H1 (cell line): ENCODE measurements at regions not wholly inside any gene's neighbourhood (a gene's known extent, or its start where the extent isn't known, plus 50 kb on each side); places are given as distances from the start of the nearest gene placed in this dataset.

Source experiments
- CTCF ChIA-PET: fragments of 300-600 bp; sonication (Branson Sonifier 250); formaldehyde crosslinking; loops from one replicate; lab custom pipeline; 2021; ENCODE audit not compliant: partially characterized antibody; lab: Charles Lee
- POLR2A ChIA-PET: fragments of 300-600 bp; sonication (Branson Sonifier 250); formaldehyde crosslinking; loops from one replicate; lab custom pipeline; 2021; ENCODE audit warnings: inconsistent platforms; ENCODE audit not compliant: partially characterized antibody; lab: Charles Lee
- DNase-seq, 2 experiments: peaks; one replicate each; pipeline versions ENCODE4 v3.0.0 to v3.0.0-alpha.2; 2010 to 2022; ENCODE audit warnings: low spot score in 2 of 2, low read depth in 1 of 2, mixed read lengths in 1 of 2
- FAIRE-seq: peaks from 2 replicates; lab custom pipeline; 2011; peaks lifted over from hg19 to GRCh38; lab: Jason Lieb, UNC
- H2AFZ ChIP-seq: 2 replicates; pipeline ENCODE4 v1.8.1; 2012; ENCODE audit warnings: low read length, inconsistent platforms
- H2AK5ac ChIP-seq: 2 replicates; pipeline ENCODE4 v1.6.1; 2013; ENCODE audit warnings: low read depth, low read length
- H2BK120ac ChIP-seq: replicated peaks from 2 replicates; pipeline ENCODE3; 2013; ENCODE audit warnings: low read depth, low read length, inconsistent platforms
- H2BK12ac ChIP-seq: 2 replicates; pipeline ENCODE4 v1.6.1; 2013; ENCODE audit warnings: low read depth, low read length
- H2BK15ac ChIP-seq: 2 replicates; pipeline ENCODE4 v1.6.1; 2013; ENCODE audit warnings: low read length
- H2BK20ac ChIP-seq: 2 replicates; pipeline ENCODE4 v1.6.1; 2013; ENCODE audit warnings: low read length
- H2BK5ac ChIP-seq: 2 replicates; pipeline ENCODE4 v1.6.1; 2013; ENCODE audit warnings: low read depth, low read length
- H3K14ac ChIP-seq: 2 replicates; pipeline ENCODE4 v1.6.1; 2013; ENCODE audit warnings: inconsistent platforms; ENCODE audit not compliant: insufficient read length
- H3K18ac ChIP-seq: 2 replicates; pipeline ENCODE4 v1.6.1; 2013; ENCODE audit warnings: low read length; ENCODE audit errors: extremely low read depth
- H3K23ac ChIP-seq: 2 replicates; pipeline ENCODE4 v1.6.1; 2013; ENCODE audit warnings: inconsistent platforms; ENCODE audit not compliant: insufficient read length
- H3K23me2 ChIP-seq: 2 replicates; pipeline ENCODE4 v1.6.1; 2013; ENCODE audit warnings: low read depth, low read length
- H3K27ac ChIP-seq: 2 replicates; pipeline ENCODE4 v1.6.1; 2011; ENCODE audit warnings: low read depth, low read length, inconsistent platforms
- H3K27me3 ChIP-seq, 4 experiments: replicated peaks in 1 of 4; 1 replicate in 1 of 4; 2 replicates in 3 of 4; pipeline versions ENCODE4 v1.6.1 to v1.8.1; 2011 to 2013; ENCODE audit warnings: low read length in 3 of 4, mild to moderate bottlenecking in 3 of 4, inconsistent platforms in 2 of 4, mixed read lengths in 2 of 4, moderate library complexity in 1 of 4; ENCODE audit not compliant: control insufficient read depth in 3 of 4, insufficient read depth in 3 of 4; ENCODE audit errors: extremely low read depth in 1 of 4
- H3K36me3 ChIP-seq, 4 experiments: 2 replicates each; pipeline versions ENCODE4 v1.6.1 to v1.8.1; 2011 to 2013; ENCODE audit warnings: mild to moderate bottlenecking in 4 of 4, low read length in 3 of 4, moderate library complexity in 2 of 4, control low read depth in 1 of 4, inconsistent platforms in 1 of 4; ENCODE audit not compliant: insufficient read depth in 4 of 4, control insufficient read depth in 2 of 4
- H3K4ac ChIP-seq: replicated peaks from 2 replicates; pipeline ENCODE3; 2013; ENCODE audit warnings: low read length, low read depth, mixed read lengths, inconsistent platforms; ENCODE audit not compliant: insufficient read length
- H3K4me1 ChIP-seq, 4 experiments: replicated peaks in 1 of 4; 1 replicate in 1 of 4; 2 replicates in 3 of 4; pipeline versions ENCODE4 v1.6.1 to v1.8.1; 2011 to 2013; ENCODE audit warnings: low read length in 3 of 4, inconsistent platforms in 2 of 4, mixed read lengths in 1 of 4; ENCODE audit not compliant: insufficient read depth in 4 of 4, control insufficient read depth in 3 of 4
- H3K4me2 ChIP-seq, 2 experiments: 2 replicates each; pipeline versions ENCODE4 v1.6.1 to v1.8.1; 2011 to 2013; ENCODE audit warnings: low read depth in 2 of 2, low read length in 2 of 2, control low read depth in 1 of 2, inconsistent platforms in 1 of 2, mild to moderate bottlenecking in 1 of 2; ENCODE audit not compliant: insufficient read depth in 1 of 2
- H3K4me3 ChIP-seq, 4 experiments: fragments of 200-600, 300-600 bp in 1 of 4; sonication (generic), shearing (Covaris generic), sonication (Bioruptor Twin) in 1 of 4; 2 replicates each; pipeline versions ENCODE4 v1.5.1 to v1.8.1; 2011 to 2016; ENCODE audit warnings: low read length in 4 of 4, low read depth in 3 of 4, control low read depth in 2 of 4, inconsistent platforms in 2 of 4, mild to moderate bottlenecking in 2 of 4, mixed read lengths in 1 of 4, moderate library complexity in 1 of 4; ENCODE audit not compliant: insufficient read depth in 2 of 4; ENCODE audit errors: extremely low read depth in 1 of 4
- H3K56ac ChIP-seq: replicated peaks from 2 replicates; pipeline ENCODE3; 2013; ENCODE audit warnings: low read depth, mild to moderate bottlenecking, mixed read lengths, low read length, inconsistent platforms; ENCODE audit not compliant: insufficient read length
- H3K79me1 ChIP-seq: 2 replicates; pipeline ENCODE4 v1.6.1; 2013; ENCODE audit warnings: low read depth, low read length, control low read depth
- H3K79me2 ChIP-seq, 2 experiments: 2 replicates each; pipeline versions ENCODE4 v1.6.1 to v1.8.1; 2012 to 2013; ENCODE audit warnings: low read length in 2 of 2, mild to moderate bottlenecking in 2 of 2, inconsistent platforms in 1 of 2; ENCODE audit not compliant: insufficient read depth in 2 of 2, control insufficient read depth in 1 of 2
- H3K9ac ChIP-seq, 4 experiments: replicated peaks in 1 of 4; 1 replicate in 1 of 4; 2 replicates in 3 of 4; pipeline versions ENCODE4 v1.6.1 to v1.8.1; 2011 to 2013; ENCODE audit warnings: low read depth in 3 of 4, low read length in 3 of 4, control low read depth in 2 of 4, mild to moderate bottlenecking in 2 of 4, moderate library complexity in 2 of 4, inconsistent platforms in 1 of 4; ENCODE audit errors: extremely low read depth in 1 of 4
- H3K9me3 ChIP-seq, 2 experiments: 2 replicates each; pipeline versions ENCODE4 v1.6.1 to v1.8.1; 2012 to 2013; ENCODE audit warnings: mild to moderate bottlenecking in 2 of 2, moderate library complexity in 2 of 2, control low read depth in 1 of 2, inconsistent platforms in 1 of 2, low read depth in 1 of 2, low read length in 1 of 2, mixed read lengths in 1 of 2; ENCODE audit not compliant: insufficient read depth in 2 of 2
- H4K20me1 ChIP-seq, 2 experiments: replicated peaks in 1 of 2; 2 replicates each; pipeline versions ENCODE3 to v1.8.1; 2011 to 2013; ENCODE audit warnings: inconsistent platforms in 2 of 2, low read length in 2 of 2, mild to moderate bottlenecking in 1 of 2; ENCODE audit not compliant: insufficient read depth in 2 of 2, control insufficient read depth in 1 of 2
- H4K5ac ChIP-seq: 2 replicates; pipeline ENCODE4 v1.6.1; 2013; ENCODE audit warnings: low read length, low read depth, mixed read lengths, inconsistent platforms; ENCODE audit not compliant: insufficient read length
- H4K8ac ChIP-seq: 2 replicates; pipeline ENCODE4 v1.8.0; 2013; ENCODE audit warnings: mild to moderate bottlenecking, moderate library complexity, low read length, inconsistent platforms; ENCODE audit not compliant: insufficient read depth; ENCODE audit errors: extremely low read depth
- H4K91ac ChIP-seq: replicated peaks from 2 replicates; pipeline ENCODE3; 2013; ENCODE audit warnings: low read length, mixed read lengths, inconsistent platforms; ENCODE audit not compliant: insufficient read length
- ATF2 ChIP-seq: IDR thresholded peaks from 2 replicates; pipeline ENCODE4 v1.6.1; 2012; ENCODE audit warnings: low read length, inconsistent platforms
- CHD2 ChIP-seq: IDR thresholded peaks from 2 replicates; pipeline ENCODE4 v1.6.1; 2012; ENCODE audit warnings: low read length, improper control_type of control experiment
- CREB1 ChIP-seq: IDR thresholded peaks from 2 replicates; pipeline ENCODE4 v1.6.1; 2012; ENCODE audit warnings: inconsistent platforms
- GABPA ChIP-seq: IDR thresholded peaks from 2 replicates; pipeline ENCODE4 v1.6.1; 2011; ENCODE audit warnings: mild to moderate bottlenecking, low read length, moderate library complexity, borderline replicate concordance; ENCODE audit not compliant: insufficient read depth
- GTF2F1 ChIP-seq: IDR thresholded peaks from 2 replicates; pipeline ENCODE4 v1.6.1; 2012; ENCODE audit warnings: low read depth, low read length, improper control_type of control experiment, borderline replicate concordance
- NANOG ChIP-seq: IDR thresholded peaks from 2 replicates; pipeline ENCODE4 v1.6.1; 2011; ENCODE audit warnings: low read length, low read depth, mild to moderate bottlenecking, inconsistent platforms; ENCODE audit not compliant: insufficient read depth, poor library complexity, severe bottlenecking
- RAD21 ChIP-seq, 2 experiments: IDR thresholded peaks in 1 of 2; conservative IDR thresholded peaks in 1 of 2; 2 replicates each; pipeline ENCODE4 v1.6.1; 2011; ENCODE audit warnings: low read depth in 2 of 2, low read length in 2 of 2, improper control_type of control experiment in 1 of 2, inconsistent platforms in 1 of 2, mild to moderate bottlenecking in 1 of 2, moderate library complexity in 1 of 2
- SAP30 ChIP-seq: fragments of 300-600 bp; sonication (generic); IDR thresholded peaks from 2 replicates; pipeline ENCODE4 v1.7.1; 2012; ENCODE audit warnings: low read length, moderate library complexity, mild to moderate bottlenecking, inconsistent platforms; ENCODE audit not compliant: insufficient read depth, insufficient replicate concordance
- TBP ChIP-seq: IDR thresholded peaks from 2 replicates; pipeline ENCODE4 v1.6.1; 2011; ENCODE audit warnings: low read depth, low read length, improper control_type of control experiment
- USF2 ChIP-seq: IDR thresholded peaks from 2 replicates; pipeline ENCODE4 v1.6.1; 2011; ENCODE audit warnings: low read length, improper control_type of control experiment
- WGBS, 2 experiments: shearing (Covaris generic) in 1 of 2; methylation state at CpG; one replicate each; pipeline versions ENCODE4 v1.1.6 to v1.1.7; 2013 to 2015; ENCODE audit warnings: low lambda C conversion rate in 2 of 2, mixed read lengths in 2 of 2, inconsistent platforms in 1 of 2, low coverage in 1 of 2, missing lambda C conversion rate in 1 of 2; ENCODE audit not compliant: insufficient replicate concordance in 2 of 2, insufficient coverage in 1 of 2, insufficient read length in 1 of 2; ENCODE audit errors: extremely low coverage in 1 of 2, missing lambda C conversion rate in 1 of 2; 5-methylcytosine and 5-hydroxymethylcytosine counted together

- FAIRE-seq = no peak
- TF ChIP-seq NANOG = no peak
- no peak for TF ChIP-seq ATF2
- TF ChIP-seq USF2 = no peak
- TF ChIP-seq GTF2F1 = no peak
- no peak for TF ChIP-seq GABPA
- TF ChIP-seq CHD2 = no peak
- no peak for TF ChIP-seq RAD21 (IDR thresholded peaks at IDR 0.05 in 1 of 2, conservative IDR thresholded peaks at IDR 0.05 in 1 of 2; ENCODE audit: low read depth in 2 of 2, low read length in 2 of 2)
- no peak for TF ChIP-seq TBP
- TF ChIP-seq CREB1 = no peak
- no peak for TF ChIP-seq SAP30
Observed at GRCh38 chr18:71919211-71919610, 624.9 kb downstream of the CBLN2 start.

More at GRCh38 chr18:71919211-71919610, 624.9 kb downstream of the CBLN2 start:
- Histone ChIP-seq H3K36me3 (no peaks in the 10 kb centered on the region), H3K27ac (no peak overlapping the region), H3K27me3 (no peaks in the 10 kb centered on the region), H3K14ac (no peak overlapping the region), H2BK12ac (no peak overlapping the region), H3K23me2 (no peaks in the 10 kb centered on the region), H3K9me3 (peaks cover 39 to 44% of the 10 kb centered on the region in 2 experiments), H3K79me1 (no peaks in the 10 kb centered on the region), H3K9ac (no peak overlapping the region), H3K23ac (no peak overlapping the region), H3K4ac (no peak overlapping the region), H4K20me1 (no peaks in the 10 kb centered on the region), H2BK20ac (no peak overlapping the region), H4K5ac (no peak overlapping the region), H2BK120ac (no peak overlapping the region), H3K56ac (no peak overlapping the region), H2BK5ac (no peak overlapping the region), H2AFZ (no peak overlapping the region), H4K91ac (no peak overlapping the region), H3K4me2 (no peak overlapping the region), H3K4me1 (no peaks in the 10 kb centered on the region), H3K79me2 (no peaks in the 10 kb centered on the region), H2BK15ac (no peak overlapping the region), H4K8ac (no peak overlapping the region), H3K4me3 (no peak overlapping the region), H3K18ac (no peak overlapping the region), H2AK5ac (no peak overlapping the region)
- POLR2A ChIA-PET = no interaction called here
- DNase-seq = no peak
- 86% methylated on average over 3 of the region's 3 CpGs; no CpG with 5 or more reads in 1 of the 2 experiments for WGBS, 2 experiments
- CTCF ChIA-PET = interaction anchor here (1.0 kb wide), 1 partner anchor 10 kb away, joined by 3 read pairs; no protein-coding TSS in a partner anchor
